ENCODE measurements at regions not wholly inside any gene's neighbourhood (a gene's known extent, or its start where the extent isn't known, plus 50 kb on each side); places are given as distances from the start of the nearest gene placed in this dataset.

GRCh38 chr13:44103429-44104196 lies 223.9 kb downstream of the LACC1 start:
- no peak overlapping the region for H3K27ac Mint-ChIP-seq
- Histone ChIP-seq H3K9me2 (ENCODE audit: insufficient read depth) (0 out of 2 replicates have a peak, but pooled peaks cover 12% of the 10 kb centered on the region), H3K4me2 (no peak overlapping the region), H3K79me2 (replicated peaks; ENCODE audit: insufficient read depth) (no peaks in the 10 kb centered on the region), H3K27ac (ENCODE audit: low read depth) (no peak overlapping the region), H4K20me1 (replicated peaks; ENCODE audit: insufficient read depth) (no peaks in the 10 kb centered on the region), H3K27me3 (ENCODE audit: insufficient read depth) (no peaks in the 10 kb centered on the region), H3K36me3 (ENCODE audit: insufficient read depth) (0 out of 2 replicates have a peak, but pooled peaks cover 5% of the 10 kb centered on the region), H3F3A (replicated peaks; ENCODE audit: low read depth) (no peaks in the 10 kb centered on the region), H3K4me1 (ENCODE audit: insufficient read depth) (no peaks in the 10 kb centered on the region), H2AFZ (peak overlapping the region; percentile 56), H3K4me3 (no peak overlapping the region)
- no peak for DNase-seq (ENCODE audit: low spot score)
- H3K9me3 Mint-ChIP-seq, result peaks cover 15% of the 10 kb centered on the region
- no peak overlapping the region for H3K4me3 Mint-ChIP-seq
- TF ChIP-seq CTCF (conservative IDR thresholded peaks at IDR 0.05; ENCODE audit: low read depth in 2 of 2) (no peak), STAT1 (IDR thresholded peaks at IDR 0.05; ENCODE audit: unreplicated experiment) (no peak), NANOG (IDR thresholded peaks at IDR 0.05; ENCODE audit: borderline replicate concordance) (no peak), REST (IDR thresholded peaks at IDR 0.05; ENCODE audit: unreplicated experiment) (no peak), ZNF114 (CRISPR knock-in tag; IDR thresholded peaks at IDR 0.05) (no peak), JUNB (IDR thresholded peaks at IDR 0.05; ENCODE audit: unreplicated experiment) (no peak)
- H3K36me3 Mint-ChIP-seq (ENCODE audit: low read depth), result peaks cover 3% of the 10 kb centered on the region; the same call in 1 of the 3 replicates
- H3K27me3 Mint-ChIP-seq (ENCODE audit: insufficient read depth, low read depth, poor library complexity), result no peaks in the 10 kb centered on the region
- ATAC-seq, result no peak
- peaks cover 6% of the 10 kb centered on the region; the same call in 2 of the 3 replicates for H3K4me1 Mint-ChIP-seq

- peak overlapping the region; percentile 56 for H2AFZ ChIP-seq
These were observed 224.4 kb downstream of the LACC1 start for GRCh38 chr13:44104197-44104490.

More at GRCh38 chr13:44104197-44104490, 224.4 kb downstream of the LACC1 start:
- Mint-ChIP-seq H3K4me3 (no peak overlapping the region), H3K9me3 (peaks cover 15% of the 10 kb centered on the region), H3K27ac (no peak overlapping the region), H3K4me1 (peaks cover 6% of the 10 kb centered on the region; the same call in 2 of the 3 replicates), H3K27me3 (ENCODE audit: insufficient read depth, low read depth, poor library complexity) (peaks cover 2% of the 10 kb centered on the region), H3K36me3 (ENCODE audit: low read depth) (peaks cover 3% of the 10 kb centered on the region; the same call in 1 of the 3 replicates)
- DNase-seq (ENCODE audit: low spot score), result no peak
- TF ChIP-seq CTCF (conservative IDR thresholded peaks at IDR 0.05; ENCODE audit: low read depth in 2 of 2), result no peak
- no peak for TF ChIP-seq STAT1 (IDR thresholded peaks at IDR 0.05; ENCODE audit: unreplicated experiment)
- no peak for TF ChIP-seq NANOG (IDR thresholded peaks at IDR 0.05; ENCODE audit: borderline replicate concordance)
- TF ChIP-seq CREB1 (CRISPR knock-in tag; IDR thresholded peaks at IDR 0.05; ENCODE audit: low read depth), result no peak
- no peak for TF ChIP-seq ETS1 (IDR thresholded peaks at IDR 0.05)
- H3K9me2 ChIP-seq (ENCODE audit: insufficient read depth), result 0 out of 2 replicates have a peak, but pooled peaks cover 12% of the 10 kb centered on the region
- H3K4me3 ChIP-seq, result no peak overlapping the region
- no peak overlapping the region for H3K4me2 ChIP-seq
- no peaks in the 10 kb centered on the region for H3K4me1 ChIP-seq (ENCODE audit: insufficient read depth)
- no peaks in the 10 kb centered on the region for H3K79me2 ChIP-seq (replicated peaks; ENCODE audit: insufficient read depth)
- 0 out of 2 replicates have a peak, but pooled peaks cover 5% of the 10 kb centered on the region for H3K36me3 ChIP-seq (ENCODE audit: insufficient read depth)
- no peaks in the 10 kb centered on the region for H3F3A ChIP-seq (replicated peaks; ENCODE audit: low read depth)
- H3K27ac ChIP-seq (ENCODE audit: low read depth), result no peak overlapping the region
- H4K20me1 ChIP-seq (replicated peaks; ENCODE audit: insufficient read depth), result no peaks in the 10 kb centered on the region
- no peak for ATAC-seq
- no peaks in the 10 kb centered on the region for H3K27me3 ChIP-seq (ENCODE audit: insufficient read depth)
